SK-N-SH (cell line): ENCODE measurements at regions not wholly inside any gene's neighbourhood (a gene's known extent, or its start where the extent isn't known, plus 50 kb on each side); places are given as distances from the start of the nearest gene placed in this dataset.

Experiments
- CTCF ChIA-PET: fragments of 300-600, 350-600 bp; formaldehyde crosslinking; extraction: SDS; loops from one replicate; lab custom pipeline; 2021; lab: Yijun Ruan, JAX
- POLR2A ChIA-PET: fragments of 350-600 bp; sonication (Branson Sonifier 250); formaldehyde crosslinking; extraction: SDS; loops from one replicate; lab custom pipeline; 2020; ENCODE audit warnings: antibody characterized with exemption, inconsistent platforms; lab: Yijun Ruan, JAX
- DNase-seq: peaks from one replicate; pipeline ENCODE4 v3.0.0; 2012
- H2AFZ ChIP-seq: fragments of 200-600 bp; sonication (generic); 2 replicates; pipeline ENCODE4 v1.8.1; 2016; ENCODE audit warnings: antibody characterized with exemption, mild to moderate bottlenecking, low read depth
- H3F3A ChIP-seq: fragments of 200-600 bp; sonication (generic); replicated peaks from 2 replicates; pipeline ENCODE3; 2016; ENCODE audit warnings: antibody characterized with exemption, mild to moderate bottlenecking; ENCODE audit not compliant: insufficient read depth
- H3K27ac ChIP-seq, 2 experiments: fragments of 200-500 bp in 1 of 2; fragments of 200-600 bp in 1 of 2; sonication (Bioruptor generic) in 1 of 2; sonication (generic), shearing (Covaris generic) in 1 of 2; 2 replicates each; pipeline versions ENCODE4 v1.5.1 to v1.6.1; 2014 to 2016; ENCODE audit warnings: low read depth in 2 of 2, inconsistent platforms in 1 of 2, low read length in 1 of 2, mild to moderate bottlenecking in 1 of 2, mixed read lengths in 1 of 2
- H3K27me3 ChIP-seq: fragments of 200-600 bp; sonication (generic), shearing (Covaris generic); 2 replicates; pipeline ENCODE4 v1.6.1; 2016; ENCODE audit warnings: mixed run types; ENCODE audit not compliant: insufficient read depth
- H3K36me3 ChIP-seq, 2 experiments: fragments of 200-500 bp in 1 of 2; fragments of 200-600 bp in 1 of 2; sonication (Bioruptor generic) in 1 of 2; sonication (generic) in 1 of 2; replicated peaks in 1 of 2; 2 replicates each; pipeline versions ENCODE3 to v1.5.1; 2014 to 2016; ENCODE audit warnings: low read length in 1 of 2, mild to moderate bottlenecking in 1 of 2; ENCODE audit not compliant: insufficient read depth in 2 of 2, control insufficient read depth in 1 of 2
- H3K4me1 ChIP-seq, 2 experiments: fragments of 200-500 bp in 1 of 2; fragments of 200-600 bp in 1 of 2; sonication (Bioruptor generic) in 1 of 2; sonication (generic), shearing (Covaris generic) in 1 of 2; 2 replicates each; pipeline versions ENCODE4 v1.5.1 to v1.6.1; 2014 to 2016; ENCODE audit warnings: low read depth in 1 of 2, low read length in 1 of 2, mixed run types in 1 of 2; ENCODE audit not compliant: insufficient read depth in 2 of 2, control insufficient read depth in 1 of 2
- H3K4me2 ChIP-seq: fragments of 200-600 bp; sonication (generic), shearing (Covaris generic); 2 replicates; pipeline ENCODE4 v1.6.1; 2017; ENCODE audit warnings: mixed run types
- H3K4me3 ChIP-seq, 2 experiments: fragments of 200-500 bp in 1 of 2; fragments of 200-600 bp in 1 of 2; sonication (Bioruptor generic) in 1 of 2; sonication (generic), shearing (Covaris generic) in 1 of 2; 2 replicates each; pipeline versions ENCODE4 v1.5.1 to v1.8.1; 2014 to 2016; ENCODE audit warnings: low read depth in 2 of 2, inconsistent platforms in 1 of 2, low read length in 1 of 2, mild to moderate bottlenecking in 1 of 2, mixed read lengths in 1 of 2, moderate library complexity in 1 of 2
- H3K79me2 ChIP-seq: fragments of 200-600 bp; sonication (generic); 2 replicates; pipeline ENCODE4 v1.8.1; 2017; ENCODE audit warnings: mild to moderate bottlenecking; ENCODE audit not compliant: insufficient read depth
- H3K9ac ChIP-seq: fragments of 200-600 bp; sonication (generic); 2 replicates; pipeline ENCODE4 v1.6.1; 2017; ENCODE audit warnings: mixed run types
- H3K9me2 ChIP-seq: fragments of 200-600 bp; sonication (generic); 2 replicates; pipeline ENCODE4 v1.6.1; 2017; ENCODE audit warnings: mixed run types
- H3K9me3 ChIP-seq: fragments of 200-600 bp; sonication (generic); 2 replicates; pipeline ENCODE4 v1.6.1; 2017; ENCODE audit warnings: mixed run types, mild to moderate bottlenecking, moderate library complexity
- H4K20me1 ChIP-seq: fragments of 200-600 bp; sonication (generic); 2 replicates; pipeline ENCODE4 v1.6.1; 2017; ENCODE audit warnings: mild to moderate bottlenecking, mixed run types; ENCODE audit not compliant: insufficient read depth
- CHD2 ChIP-seq: fragments of 150-350 bp; IDR thresholded peaks from 2 replicates; pipeline ENCODE4 v1.6.1; 2018; ENCODE audit warnings: low read length; ENCODE audit not compliant: partially characterized antibody
- ELF1 ChIP-seq: IDR thresholded peaks from 2 replicates; pipeline ENCODE4 v1.4.0; 2012
- EP300 ChIP-seq, 2 experiments: IDR thresholded peaks; 2 replicates each; pipeline versions ENCODE4 v1.4.0 to v1.6.1; 2012; ENCODE audit warnings: borderline replicate concordance in 1 of 2, low read depth in 1 of 2, low read length in 1 of 2
- FOSL2 ChIP-seq: IDR thresholded peaks from 2 replicates; pipeline ENCODE4 v1.4.0; 2012; ENCODE audit warnings: low read depth, mild to moderate bottlenecking, moderate library complexity, borderline replicate concordance
- FOXM1 ChIP-seq: IDR thresholded peaks from 2 replicates; pipeline ENCODE4 v1.4.0; 2012; ENCODE audit warnings: low read depth, mild to moderate bottlenecking
- GABPA ChIP-seq: IDR thresholded peaks from 2 replicates; pipeline ENCODE4 v1.4.0; 2012; ENCODE audit warnings: low read depth, mild to moderate bottlenecking
- JUND ChIP-seq: IDR thresholded peaks from 2 replicates; pipeline ENCODE4 v1.4.0; 2012
- MAX ChIP-seq: IDR thresholded peaks from 2 replicates; pipeline ENCODE4 v1.4.0; 2012; ENCODE audit warnings: low read depth
- MEF2A ChIP-seq: IDR thresholded peaks from 2 replicates; pipeline ENCODE4 v1.4.0; 2012; ENCODE audit warnings: low read depth, borderline replicate concordance
- NFIC ChIP-seq: IDR thresholded peaks from 2 replicates; pipeline ENCODE4 v1.4.0; 2012; ENCODE audit warnings: borderline replicate concordance
- NRF1 ChIP-seq: IDR thresholded peaks from 2 replicates; pipeline ENCODE4 v1.6.1; 2012; ENCODE audit warnings: low read depth, mild to moderate bottlenecking, low read length
- PBX3 ChIP-seq: IDR thresholded peaks from 2 replicates; pipeline ENCODE4; 2012
- RAD21 ChIP-seq: IDR thresholded peaks from 2 replicates; pipeline ENCODE4 v1.6.1; 2012; ENCODE audit warnings: mild to moderate bottlenecking, low read length
- REST ChIP-seq: IDR thresholded peaks from 2 replicates; pipeline ENCODE4 v1.6.1; 2012; ENCODE audit warnings: mild to moderate bottlenecking, low read depth, low read length, moderate library complexity
- RXRA ChIP-seq: IDR thresholded peaks from 2 replicates; pipeline ENCODE4 v1.4.0; 2012; ENCODE audit warnings: low read depth, mild to moderate bottlenecking, borderline replicate concordance
- SIN3A ChIP-seq: IDR thresholded peaks from 2 replicates; pipeline ENCODE4 v1.6.1; 2012; ENCODE audit warnings: low read depth, mild to moderate bottlenecking, low read length, moderate library complexity, borderline replicate concordance
- TAF1 ChIP-seq: IDR thresholded peaks from 2 replicates; pipeline ENCODE4 v1.6.1; 2012; ENCODE audit warnings: low read depth, mild to moderate bottlenecking, low read length, moderate library complexity, borderline replicate concordance
- TCF12 ChIP-seq: IDR thresholded peaks from 2 replicates; pipeline ENCODE4 v1.4.0; 2012
- YY1 ChIP-seq: IDR thresholded peaks from 2 replicates; pipeline ENCODE4 v1.4.0; 2012; ENCODE audit warnings: low read depth, mild to moderate bottlenecking
- WGBS: methylation state at CpG from one replicate; pipeline ENCODE4 v1.1.6; 2017; ENCODE audit warnings: low lambda C conversion rate; 5-methylcytosine and 5-hydroxymethylcytosine counted together

- TF ChIP-seq MAX (no peak), RAD21 (no peak)
- TF ChIP-seq, all 33 proteins: peak for 0
Measured at GRCh38 chr6:25133568-25133967, 145.6 kb upstream of the CARMIL1 start (continued).

- H3F3A ChIP-seq, result peaks cover 4% of the 10 kb centered on the region
- H3K79me2 ChIP-seq, result no peaks in the 10 kb centered on the region
- CTCF ChIA-PET, result no interaction called here
- no peaks in the 10 kb centered on the region for H3K27me3 ChIP-seq
- peaks cover 7 to 29% of the 10 kb centered on the region in 2 experiments for H3K36me3 ChIP-seq
- WGBS, result 85% methylated on average over 2 of the region's 3 CpGs
- no peaks in the 10 kb centered on the region for H3K9me2 ChIP-seq
- H2AFZ ChIP-seq, result no peak overlapping the region
- H3K4me2 ChIP-seq, result peak overlapping the region; percentile 77
- no peak for DNase-seq
- H3K4me1 ChIP-seq, result peaks cover 0 to 15% of the 10 kb centered on the region in 2 experiments; a peak in 2 of 4 replicates
- POLR2A ChIA-PET, result no interaction called here
- no peaks in the 10 kb centered on the region for H4K20me1 ChIP-seq
- no peak overlapping the region for H3K9ac ChIP-seq
- peak overlapping the region in 1 of 2 experiments; percentile 93; a peak in 2 of 4 replicates for H3K27ac ChIP-seq
- no peak overlapping the region for H3K4me3 ChIP-seq
- TF ChIP-seq JUND (no peak), REST (peak; percentile 46; the same call in 1 of the 2 replicates), NFIC (no peak), ELF1 (no peak), CHD2 (no peak), FOXM1 (no peak), GABPA (no peak)
- peaks cover 13% of the 10 kb centered on the region for H3K9me3 ChIP-seq
Measured at GRCh38 chr6:25136854-25137253, 142.3 kb upstream of the CARMIL1 start.

- Histone ChIP-seq H3K27ac (peak overlapping the region; percentile 79 to 93), H3K79me2 (no peaks in the 10 kb centered on the region), H3K9me3 (peaks cover 13% of the 10 kb centered on the region), H3K4me3 (peak overlapping the region; percentile 42 to 56; a peak in 2 of 4 replicates), H3K9me2 (no peaks in the 10 kb centered on the region), H2AFZ (peak overlapping the region; percentile 97), H3K4me2 (peak overlapping the region; percentile 77), H3K36me3 (peaks cover 7 to 26% of the 10 kb centered on the region in 2 experiments), H3K9ac (peak overlapping the region; percentile 70; the same call in 1 of the 2 replicates), H4K20me1 (no peaks in the 10 kb centered on the region), H3F3A (peaks cover 4% of the 10 kb centered on the region), H3K27me3 (no peaks in the 10 kb centered on the region), H3K4me1 (peaks cover 0 to 15% of the 10 kb centered on the region in 2 experiments; a peak in 2 of 4 replicates)
- POLR2A ChIA-PET, result no interaction called here
- no peak for DNase-seq
- CTCF ChIA-PET, result interaction anchor here (0.7 to 1.1 kb wide), 2 partner anchors 10 to 419 kb away, joined by 3 to 6 read pairs; no protein-coding TSS in a partner anchor
- WGBS, result 92% methylated on average over 7 of the region's 7 CpGs
- TF ChIP-seq YY1 (no peak), CHD2 (no peak), SIN3A (no peak), TCF12 (no peak), MAX (no peak), PBX3 (no peak), MEF2A (no peak), FOSL2 (no peak), ELF1 (no peak), NRF1 (no peak), RXRA (no peak), EP300 (IDR thresholded peaks at IDR 0.05; ENCODE audit: borderline replicate concordance in 1 of 2, low read depth in 1 of 2, low read length in 1 of 2) (no peak), TAF1 (no peak)
Measured at GRCh38 chr6:25137480-25137879, 141.7 kb upstream of the CARMIL1 start.
